Stimulated activated CD4-positive, alpha-beta T cell treated with anti-CD3 and anti-CD28 coated beads, Interleukin-12 subunit alpha, Interleukin-12 subunit beta, amount 100 ng/mL, for 24 hours (primary cell): ENCODE measurements at regions not wholly inside any gene's neighbourhood (a gene's known extent, or its start where the extent isn't known, plus 50 kb on each side); places are given as distances from the start of the nearest gene placed in this dataset.
"Not testable (repeated sequence)": the region's sequence is repeated elsewhere in the genome, so short reads cannot be mapped to it uniquely, and the experiment has no call there.

ENCODE experiments used
- DNase-seq, 2 experiments: peaks; one replicate each; pipeline ENCODE4 v3.0.0-alpha.2; 2020; ENCODE audit warnings: low read depth in 2 of 2

DNA sequence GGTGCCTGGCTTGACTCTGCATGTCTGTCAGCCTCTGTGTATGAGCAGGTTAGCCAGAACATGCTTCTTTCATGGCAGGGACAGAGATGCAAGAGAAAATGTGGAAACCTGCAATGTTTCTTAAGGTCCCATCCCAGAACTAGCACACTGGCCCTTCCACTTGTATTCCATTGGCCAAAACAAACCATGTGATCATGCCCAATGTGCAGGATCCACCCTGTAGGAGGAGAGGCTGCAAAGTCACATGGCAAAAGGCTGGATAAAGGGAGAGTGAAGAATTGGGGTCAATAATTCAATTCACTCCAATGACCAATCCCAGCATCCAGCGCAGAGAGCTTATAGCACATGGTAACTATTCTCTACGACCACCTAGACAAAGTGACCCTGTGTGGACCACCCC, 405.5 kb downstream of the MIAT start:
- no peak for DNase-seq

DNA sequence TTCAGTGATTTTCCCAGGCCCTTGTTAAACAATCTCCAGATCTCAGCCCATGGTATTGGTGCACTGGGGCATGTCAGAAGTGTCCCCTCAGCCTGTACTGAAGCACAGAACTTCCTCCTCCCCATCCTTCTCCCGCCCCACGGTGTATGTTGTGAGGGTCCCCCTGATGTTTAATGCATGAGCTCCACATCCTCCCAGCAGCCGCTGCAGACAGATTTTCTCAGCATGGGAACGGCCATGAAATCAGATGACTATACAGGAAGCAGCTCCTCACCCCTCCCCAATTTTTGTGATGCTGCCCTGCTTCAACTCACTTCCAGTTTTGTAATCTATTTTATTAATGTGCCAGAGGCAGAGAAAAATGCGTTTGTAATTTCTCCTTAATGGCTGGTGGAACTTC, 406.0 kb downstream of the MIAT start:
- no peak for DNase-seq

DNA sequence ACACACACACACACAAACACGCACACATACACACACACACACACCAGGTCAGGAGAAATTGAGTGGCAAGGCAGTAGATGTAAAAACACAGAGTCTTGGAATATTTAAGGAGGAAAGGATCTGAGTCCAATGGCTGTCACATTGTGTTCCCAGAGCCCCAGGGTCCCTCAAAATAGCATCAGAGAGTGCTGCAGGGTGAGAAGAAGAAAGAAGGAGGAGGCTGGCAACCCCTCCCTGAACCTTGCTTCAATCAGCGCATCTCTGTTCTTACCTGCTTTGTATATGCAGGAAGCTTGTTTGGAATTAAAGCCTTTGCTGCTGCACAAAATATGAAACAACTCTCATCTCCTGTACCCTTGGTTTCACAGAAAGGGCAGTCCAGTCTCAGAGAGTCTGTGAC, 406.5 kb downstream of the MIAT start:
- no peak for DNase-seq

DNA sequence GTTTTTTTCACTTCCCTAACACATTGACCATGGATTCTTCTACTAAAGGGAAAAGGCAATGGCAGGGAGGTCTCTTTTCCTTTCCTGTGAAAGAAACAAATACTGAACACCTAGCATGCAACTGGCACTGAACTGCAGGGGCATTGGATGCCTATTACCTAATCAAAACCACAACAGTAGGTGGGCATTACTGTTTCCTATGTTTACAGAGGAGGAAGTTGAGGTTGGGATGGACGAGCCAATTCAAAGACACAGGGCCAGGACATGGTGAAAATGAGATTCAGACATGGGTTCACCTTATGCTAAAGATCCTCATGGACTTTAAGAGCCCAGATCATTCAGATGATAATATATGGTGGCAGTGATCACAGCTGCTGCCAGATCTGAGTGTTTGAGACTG, 407.0 kb downstream of the MIAT start:
- no peak for DNase-seq

DNA sequence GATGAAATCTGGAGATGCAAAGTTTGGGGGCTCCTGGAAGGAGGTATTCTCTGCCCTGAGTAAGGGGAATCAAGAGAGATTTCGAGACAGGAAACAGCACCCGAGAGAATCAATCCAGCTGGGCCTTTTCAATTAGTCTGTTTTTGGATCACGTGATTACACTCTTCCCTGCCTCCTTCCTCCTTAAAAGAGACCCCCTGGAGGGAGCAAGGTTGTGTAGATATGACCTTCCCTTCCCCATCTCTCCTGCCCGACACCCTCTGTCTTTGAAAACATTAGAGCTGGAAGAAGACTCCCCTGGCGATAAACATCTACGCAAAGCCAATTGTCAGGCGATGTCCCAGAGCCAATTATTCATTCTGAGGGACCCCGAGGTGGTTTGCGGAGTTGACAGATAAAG, 407.9 kb downstream of the MIAT start:
- no peak for DNase-seq

DNA sequence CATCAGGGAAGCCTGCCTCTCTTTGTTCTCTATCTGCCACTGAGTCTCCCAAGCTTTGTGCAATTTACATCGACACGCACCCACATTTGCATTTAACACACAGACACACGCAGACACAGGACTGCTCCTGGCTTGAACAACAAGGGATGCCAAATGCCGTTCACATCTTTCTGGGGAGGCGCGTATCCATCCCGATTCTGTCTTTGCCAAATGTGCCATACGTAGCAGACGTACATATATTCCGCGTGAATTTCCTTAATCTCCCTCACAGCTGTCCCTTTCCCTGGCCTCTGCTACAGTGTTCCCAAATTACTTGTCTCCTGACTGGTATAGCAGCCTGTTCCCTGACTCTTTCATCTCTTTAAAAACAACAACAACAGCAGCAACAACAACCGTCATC, 409.5 kb downstream of the MIAT start:
- DNase-seq, result no peak

DNA sequence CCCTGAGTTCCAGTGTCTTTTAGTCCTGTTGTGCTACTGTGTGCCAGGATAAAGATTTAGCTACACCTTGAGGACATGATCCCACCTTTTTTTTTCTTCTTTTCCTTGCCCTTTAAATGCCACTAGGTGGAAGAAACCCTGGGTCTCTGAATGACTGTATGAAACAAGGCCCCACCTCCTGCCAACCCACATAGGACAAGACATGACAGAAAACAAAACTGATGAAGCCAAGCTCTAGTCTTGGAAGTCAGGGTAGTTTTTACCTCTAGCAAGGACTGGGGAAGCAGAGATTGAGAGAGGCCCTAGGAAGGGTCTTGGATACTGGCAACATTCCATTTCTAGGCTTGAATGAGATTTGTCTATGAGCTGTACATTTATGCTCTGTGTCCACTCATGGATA, 410.7 kb downstream of the MIAT start:
- no peak for DNase-seq

DNA sequence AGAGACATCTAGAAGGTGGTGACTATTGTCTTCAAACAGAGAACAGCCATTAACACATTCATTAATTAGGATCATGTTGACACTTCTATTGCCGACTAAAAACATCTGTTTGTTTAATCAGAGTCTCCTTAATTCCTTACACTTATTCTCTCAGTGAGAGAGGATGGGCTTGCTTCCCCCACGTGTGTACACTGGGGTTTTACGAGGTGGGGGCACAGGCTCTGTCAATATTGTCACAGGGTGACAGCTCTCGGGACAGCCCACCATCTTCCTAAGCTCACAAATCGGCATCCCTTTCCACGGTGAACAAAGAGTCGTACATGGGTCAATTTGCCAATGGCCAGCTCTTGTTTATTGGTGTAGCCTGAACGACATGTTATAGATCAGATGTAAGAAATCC, 413.2 kb downstream of the MIAT start:
- DNase-seq, result no peak

DNA sequence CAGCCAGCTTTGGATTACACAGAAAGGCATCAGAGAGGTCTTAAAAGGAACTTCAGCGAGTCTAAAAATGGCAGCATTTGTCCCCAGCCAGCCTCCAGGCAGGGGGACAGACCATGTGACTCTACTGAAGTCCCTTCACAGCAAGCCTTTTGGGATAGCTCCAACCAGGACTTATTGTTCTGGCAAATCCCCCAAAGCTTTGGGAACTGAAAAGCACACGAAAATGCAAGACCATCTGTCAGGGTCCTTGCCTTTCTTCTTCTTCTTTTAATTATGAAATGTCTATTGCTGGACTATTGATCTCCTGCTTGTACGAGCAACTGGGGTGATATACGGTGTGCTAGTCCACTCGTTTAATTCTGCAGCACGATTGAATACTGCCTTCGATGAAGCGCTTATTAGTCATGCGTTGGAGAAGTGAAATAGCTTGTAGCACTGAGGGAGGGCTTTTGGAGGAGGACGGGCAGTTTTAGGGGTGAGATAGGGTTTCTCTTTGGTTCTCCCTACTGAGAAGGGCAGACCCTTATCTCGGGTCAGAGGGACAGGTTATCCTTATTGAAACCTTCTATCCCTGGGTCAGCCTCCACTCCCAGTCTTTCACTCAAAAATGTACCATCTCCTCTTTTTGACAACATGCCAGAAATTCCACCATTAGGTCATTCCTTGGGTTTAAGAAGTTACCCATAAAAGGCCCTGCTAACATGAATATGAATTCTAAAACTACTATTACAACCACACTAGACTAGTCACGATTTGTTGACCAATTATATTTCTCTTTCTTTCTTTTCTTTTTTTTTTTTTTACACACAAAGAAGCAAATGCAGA, 416.4 kb downstream of the MIAT start:
- no peak for DNase-seq

DNA sequence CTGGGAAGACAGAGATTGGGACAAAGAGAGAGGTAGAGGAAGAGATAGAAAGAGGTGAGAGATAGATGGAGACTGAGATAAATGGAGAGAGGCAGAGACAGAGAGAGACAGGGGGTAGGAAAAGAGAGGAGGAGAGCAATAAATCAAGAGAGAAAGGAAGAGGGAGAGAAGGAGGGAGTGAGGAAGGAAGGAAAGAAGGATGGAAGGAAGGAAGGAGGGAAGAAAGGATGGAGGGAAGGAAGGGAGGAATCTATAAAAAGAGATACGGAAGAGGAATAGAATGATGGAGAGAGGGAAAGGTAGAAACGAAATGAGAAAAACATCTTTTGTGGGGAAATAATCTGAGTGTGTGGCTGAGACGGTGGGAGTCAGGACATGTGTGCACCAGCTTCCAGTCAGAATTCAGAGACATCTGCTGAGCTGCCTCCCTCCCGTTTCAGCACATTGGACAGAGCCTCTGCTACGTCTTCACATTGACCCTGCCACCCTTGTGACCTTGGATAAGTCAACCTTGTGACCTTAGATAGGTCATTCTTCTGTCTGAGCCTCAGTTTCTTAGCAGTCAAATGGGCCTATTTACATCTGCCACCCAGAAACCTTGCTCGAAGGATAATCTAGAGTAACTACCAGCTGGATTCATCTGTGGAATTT, 417.8 kb downstream of the MIAT start:
- DNase-seq, result no peak

DNA sequence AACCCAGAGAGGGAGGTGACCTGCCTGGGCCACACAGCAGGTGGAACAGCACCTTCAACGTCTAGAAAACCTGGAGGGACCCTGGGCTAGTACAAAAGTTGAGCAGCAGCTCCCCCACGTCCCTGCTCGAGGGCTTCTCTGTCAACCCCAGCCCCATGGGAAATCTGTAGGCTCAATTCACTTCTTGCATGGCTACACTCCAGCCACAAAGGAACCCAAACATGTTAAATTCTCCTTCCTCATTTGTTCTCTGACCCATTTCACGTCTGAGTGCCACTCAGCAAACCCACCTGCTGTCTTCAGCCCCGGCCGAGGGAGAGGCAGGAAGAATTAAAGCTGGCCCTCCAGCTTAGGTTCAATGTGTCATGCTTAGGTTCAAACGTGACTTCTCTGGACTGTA, 418.5 kb downstream of the MIAT start:
- no peak for DNase-seq

DNA sequence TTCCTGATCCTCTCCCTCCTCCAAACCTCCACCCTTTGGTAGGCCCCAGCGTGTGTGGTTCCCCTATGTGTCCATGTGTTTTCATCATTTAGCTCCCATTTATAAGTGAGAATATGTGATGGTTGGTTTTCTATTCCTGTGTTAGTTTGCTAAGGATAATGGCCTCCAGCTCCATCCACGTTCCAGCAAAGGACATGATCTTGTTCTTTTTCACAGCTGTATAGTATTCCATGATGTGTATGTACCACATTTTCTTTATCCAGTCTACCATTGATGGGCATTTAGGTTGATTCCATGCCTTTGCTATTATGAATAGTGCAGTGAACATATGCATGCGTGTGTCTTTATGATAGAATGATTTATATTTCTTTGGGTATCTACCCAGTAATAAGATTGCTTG, 420.7 kb downstream of the MIAT start:
- not testable (repeated sequence) for DNase-seq

DNA sequence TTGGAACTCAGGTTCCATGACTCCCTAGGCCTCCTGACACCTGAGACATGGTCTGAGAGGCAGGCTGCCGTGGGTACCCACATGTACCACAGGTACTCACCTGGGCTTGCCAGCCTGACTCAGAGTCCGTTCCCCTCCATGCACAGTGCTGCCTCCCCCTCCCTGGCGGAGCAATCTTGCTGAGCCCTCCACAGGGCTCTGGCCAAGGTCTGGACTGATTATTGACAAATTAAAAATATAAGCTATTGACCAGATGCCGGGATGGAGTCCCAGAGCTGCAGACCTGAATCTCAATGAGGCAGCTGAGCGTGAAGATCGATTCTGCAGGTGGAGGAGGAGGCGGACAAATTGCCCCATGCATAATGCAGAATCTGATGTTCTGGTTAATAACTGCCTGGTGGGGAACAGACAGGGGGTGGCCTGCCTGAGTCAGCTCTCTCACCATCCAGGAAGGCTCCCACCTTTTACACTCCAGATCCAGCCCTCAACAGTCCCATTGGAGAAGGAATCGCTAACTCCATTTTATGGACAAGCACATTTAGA, 422.7 kb downstream of the MIAT start:
- DNase-seq, result no peak

DNA sequence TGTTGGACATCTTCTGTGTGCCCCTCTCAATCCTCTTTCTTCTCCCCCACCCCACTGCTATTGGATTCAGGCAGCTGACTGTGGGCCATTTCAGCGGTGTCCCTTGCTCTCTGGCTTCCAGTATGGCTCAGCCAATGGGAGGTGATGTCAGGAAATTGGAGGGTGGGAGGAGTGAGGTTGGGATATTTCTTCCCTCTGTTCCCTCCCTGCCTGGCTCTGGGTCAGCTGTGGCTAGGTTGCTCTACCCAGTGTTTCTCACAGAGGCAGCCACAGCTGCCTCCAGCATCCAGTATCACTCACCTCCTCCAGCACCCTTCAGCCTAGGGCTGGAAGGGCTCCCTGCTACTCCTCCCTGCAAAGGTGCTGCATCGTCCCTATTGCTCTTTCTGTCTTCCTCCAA, 423.5 kb downstream of the MIAT start:
- DNase-seq, result no peak

DNA sequence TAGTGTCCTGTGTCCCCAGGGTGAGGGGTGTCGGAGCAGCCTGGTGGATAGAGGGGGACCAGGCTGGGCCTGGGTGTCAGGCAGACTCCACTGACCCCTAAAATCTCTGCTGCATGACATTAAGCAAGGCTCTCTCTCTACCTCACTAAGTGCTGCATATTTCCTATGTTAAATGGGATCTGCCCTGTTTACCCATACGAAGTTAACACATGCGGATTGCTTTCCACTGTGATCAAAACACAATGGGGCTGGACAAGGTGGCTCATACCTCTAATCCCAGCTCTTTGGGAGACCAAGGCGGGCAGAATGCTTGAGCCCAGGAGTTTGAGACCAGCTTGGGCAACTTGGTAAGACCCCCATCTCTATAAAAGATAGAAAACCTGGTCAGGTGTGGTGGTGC, 426.2 kb downstream of the MIAT start:
- DNase-seq, result no peak

DNA sequence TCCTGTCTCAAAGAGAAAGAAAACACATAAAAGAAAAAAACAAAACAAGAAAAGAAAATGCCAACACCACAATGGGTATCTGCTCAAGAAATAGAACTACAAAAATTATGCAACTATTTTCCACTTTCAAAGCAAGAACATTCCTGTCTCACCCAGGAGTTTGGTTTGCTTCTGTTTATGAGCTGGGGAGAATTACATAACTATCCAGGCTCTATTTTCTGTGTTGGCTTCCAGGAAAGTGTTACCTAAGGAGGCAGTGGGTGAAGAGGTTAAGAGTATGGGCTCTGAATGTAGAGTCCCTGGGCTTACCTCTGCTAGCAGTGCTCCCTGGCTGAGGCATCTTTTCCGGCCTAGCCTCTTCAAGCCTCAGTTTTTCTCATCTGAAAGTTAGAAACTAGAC, 426.7 kb downstream of the MIAT start:
- DNase-seq, result no peak

DNA sequence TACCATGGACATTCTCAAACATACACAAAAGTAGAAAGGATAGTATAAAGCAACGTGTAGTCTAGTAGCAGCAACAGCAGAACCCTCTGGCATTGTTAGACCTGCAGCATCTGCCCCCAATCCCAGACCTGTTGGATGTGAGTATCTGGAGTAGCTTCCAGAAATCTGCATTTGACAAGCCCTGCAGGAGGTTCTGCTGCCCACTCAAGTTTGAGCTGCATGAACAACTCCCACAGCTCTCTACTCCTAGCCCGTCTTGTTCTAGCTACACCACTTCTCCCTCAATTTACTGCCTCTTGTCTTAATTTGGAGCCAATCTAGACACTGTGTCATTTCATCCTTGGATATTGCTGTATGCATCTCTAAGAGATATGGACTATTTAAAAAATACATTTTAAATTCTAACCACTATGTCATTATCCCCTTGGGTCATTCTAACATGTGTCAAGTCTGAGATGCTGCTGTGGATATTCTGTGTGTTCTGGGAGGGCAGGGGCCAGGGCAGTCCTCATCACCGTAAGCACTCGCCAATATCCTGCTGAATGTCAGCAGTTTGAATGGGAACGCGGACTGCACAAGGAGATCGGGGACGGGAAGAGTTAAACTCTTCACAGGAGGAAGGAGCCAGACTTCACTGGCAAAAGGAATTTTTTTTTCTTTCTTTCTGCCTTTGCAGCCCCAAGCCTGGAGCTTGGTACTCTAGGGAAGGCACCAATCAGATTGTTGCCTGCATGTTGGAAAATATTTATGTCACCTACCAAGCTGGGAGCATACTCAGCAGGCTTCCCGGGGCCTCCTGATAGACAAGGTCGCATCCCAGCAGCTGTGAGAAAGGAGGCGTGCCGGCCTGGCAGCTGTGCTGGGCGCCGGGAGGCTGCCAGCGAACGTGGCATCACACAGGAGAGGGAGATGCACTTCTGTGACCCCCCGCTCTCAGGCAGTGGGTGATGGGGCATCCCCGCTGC, 429.0 kb downstream of the MIAT start:
- DNase-seq, result no peak

DNA sequence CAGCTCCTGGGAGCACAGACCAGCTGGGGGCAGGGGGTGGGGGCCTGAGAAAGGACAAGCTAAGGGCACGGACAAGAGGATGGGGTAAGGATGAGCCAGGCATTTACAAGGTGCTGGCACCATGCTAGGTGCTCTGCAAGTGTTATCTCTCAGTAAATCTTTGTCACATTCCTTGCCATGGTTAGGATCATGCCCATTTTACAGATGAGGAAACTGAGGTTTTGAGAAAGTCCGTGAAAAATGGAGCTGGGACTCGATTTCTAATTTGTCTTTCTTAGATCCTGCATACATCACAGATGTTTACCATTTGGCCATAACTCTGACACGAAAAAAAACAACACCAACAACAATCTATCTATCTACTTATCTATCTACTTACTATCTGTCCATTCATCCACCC, 429.7 kb downstream of the MIAT start:
- DNase-seq, result no peak

DNA sequence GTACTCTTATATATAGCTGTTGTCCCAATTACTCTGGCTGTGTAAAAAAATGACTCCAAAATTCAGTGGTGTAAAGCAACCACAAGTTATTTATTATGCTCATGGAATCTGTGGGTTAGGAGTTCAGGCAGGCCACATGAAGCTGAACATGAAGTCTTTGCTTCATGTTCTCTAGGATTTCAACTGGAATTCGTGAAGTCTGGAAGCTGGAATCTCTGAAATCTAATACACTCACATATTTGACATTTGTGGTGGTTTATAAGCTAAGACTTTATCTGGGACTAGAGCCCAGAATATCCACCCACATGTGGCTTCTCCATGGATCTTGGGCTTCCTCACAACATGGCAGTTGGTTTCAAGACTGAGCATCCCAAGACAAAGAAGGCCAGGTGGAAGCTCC, 430.6 kb downstream of the MIAT start:
- no peak for DNase-seq

DNA sequence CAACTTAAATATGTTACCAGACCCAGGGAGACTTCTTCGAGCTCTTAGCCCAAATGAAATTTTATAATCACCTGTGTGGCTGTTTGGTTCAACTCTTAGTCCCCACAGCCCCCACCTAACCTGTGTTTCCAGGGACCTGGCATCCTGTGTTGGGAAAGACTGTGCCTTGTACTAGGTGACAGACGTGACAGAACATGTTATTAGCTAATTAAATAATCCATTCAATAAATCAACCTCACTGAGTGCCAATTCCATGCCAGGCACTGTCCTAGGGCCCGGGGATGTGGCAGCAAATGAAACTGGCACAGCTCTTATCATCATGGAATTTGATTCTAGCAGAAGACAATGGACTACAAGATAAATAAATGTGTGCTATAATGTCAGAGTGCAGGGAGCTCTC, 431.9 kb downstream of the MIAT start:
- DNase-seq, result no peak

DNA sequence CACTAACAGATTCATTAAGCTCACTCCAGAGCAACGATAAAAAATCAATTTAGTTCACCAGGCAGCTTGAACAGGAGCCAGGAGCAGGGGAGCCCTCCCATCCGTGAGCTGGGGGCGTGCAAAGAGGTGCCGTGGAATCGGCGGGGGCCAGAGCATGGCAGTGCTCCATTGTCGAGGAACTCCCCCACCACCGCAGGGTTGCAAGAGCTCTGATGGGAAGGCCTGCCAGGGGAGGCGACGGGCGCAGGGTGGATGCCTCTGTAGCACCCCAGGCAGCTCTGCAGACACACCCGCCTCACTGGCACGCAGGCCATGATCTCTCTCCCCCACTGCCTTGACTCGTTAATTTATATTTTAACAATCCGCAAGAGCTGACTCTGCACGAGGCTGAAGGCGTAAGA, 433.2 kb downstream of the MIAT start:
- no peak for DNase-seq

DNA sequence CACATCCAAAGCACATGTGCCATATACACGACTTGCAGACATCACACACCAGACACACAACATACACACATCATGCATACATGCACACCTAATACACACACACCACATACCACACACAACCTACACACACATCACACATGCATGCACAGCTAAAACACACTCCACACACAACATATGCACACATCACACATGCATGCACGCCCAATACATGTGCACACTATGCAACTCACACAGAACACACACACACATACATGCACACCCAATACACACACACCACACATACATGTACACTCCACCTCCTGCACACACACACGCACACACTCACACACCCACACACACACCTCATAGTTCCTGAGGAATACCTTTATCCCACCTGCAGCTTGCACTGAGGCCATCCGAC, 436.0 kb downstream of the MIAT start:
- DNase-seq, result no peak
